Mucosa of gallbladder (tissue), 1 donor: ENCODE measurements at regions not wholly inside any gene's neighbourhood (a gene's known extent, or its start where the extent isn't known, plus 50 kb on each side); places are given as distances from the start of the nearest gene placed in this dataset.

ENCODE experiments used
- DNase-seq: peaks from one replicate; pipeline ENCODE4 v3.0.0-alpha.2; 2020; ENCODE audit warnings: low spot score
- donor health status: DM: no; HTN: no; CAD: no.

- DNase-seq: no peak
Measured at GRCh38 chr10:128661404-128662197, 535.4 kb upstream of the MKI67 start.

GRCh38 chr10:128662520-128662919 lies 536.3 kb upstream of the MKI67 start:
- no peak for DNase-seq

GRCh38 chr10:128664729-128665128 lies 538.5 kb upstream of the MKI67 start:
- DNase-seq: no peak

- DNase-seq: no peak
Measured at GRCh38 chr10:128675405-128675804, 549.2 kb upstream of the MKI67 start.

- DNase-seq: no peak
Measured at GRCh38 chr10:128680116-128680515, 553.9 kb upstream of the MKI67 start.

GRCh38 chr10:128684215-128684614 lies 558.0 kb upstream of the MKI67 start:
- DNase-seq: no peak

GRCh38 chr10:128686630-128687278 lies 560.5 kb upstream of the MKI67 start:
- DNase-seq: no peak

- no peak for DNase-seq
Measured at GRCh38 chr10:128687408-128687807, 561.2 kb upstream of the MKI67 start.

- no peak for DNase-seq
Measured at GRCh38 chr10:128687927-128688549, 561.8 kb upstream of the MKI67 start.

GRCh38 chr10:128689667-128690066 lies 563.4 kb upstream of the MKI67 start:
- no peak for DNase-seq

- DNase-seq: no peak
Measured at GRCh38 chr10:128693493-128694131, 567.4 kb upstream of the MKI67 start.

- no peak for DNase-seq
Measured at GRCh38 chr10:128694168-128694850, 568.1 kb upstream of the MKI67 start.

- no peak for DNase-seq
Measured at GRCh38 chr10:128694851-128695725, 568.9 kb upstream of the MKI67 start.

GRCh38 chr10:128695931-128696330 lies 569.7 kb upstream of the MKI67 start:
- DNase-seq: no peak

- no peak for DNase-seq
Measured at GRCh38 chr10:128697437-128697836, 571.2 kb upstream of the MKI67 start.

- DNase-seq: no peak
Measured at GRCh38 chr10:128701381-128701780, 575.2 kb upstream of the MKI67 start.

- no peak for DNase-seq
Measured at GRCh38 chr10:128701837-128702236, 575.6 kb upstream of the MKI67 start.

GRCh38 chr10:128704716-128705115 lies 578.5 kb upstream of the MKI67 start:
- DNase-seq: no peak

- DNase-seq: no peak
Measured at GRCh38 chr10:128708182-128708581, 582.0 kb upstream of the MKI67 start.

GRCh38 chr10:128709686-128710085 lies 583.5 kb upstream of the MKI67 start:
- no peak for DNase-seq
